IMR-90 (cell line): ENCODE measurements at regions not wholly inside any gene's neighbourhood (a gene's known extent, or its start where the extent isn't known, plus 50 kb on each side); places are given as distances from the start of the nearest gene placed in this dataset.

ENCODE experiments used
- MAFK ChIP-seq: IDR thresholded peaks from 2 replicates; pipeline ENCODE4 v1.6.1; 2012; ENCODE audit warnings: low read depth, low read length, improper control_type of control experiment
- POLR2A ChIP-seq: IDR thresholded peaks from 2 replicates; pipeline ENCODE4 v1.6.1; 2012; ENCODE audit warnings: mild to moderate bottlenecking, low read depth, low read length
- SMC3 ChIP-seq: fragments of 150-350 bp; IDR thresholded peaks from 2 replicates; pipeline ENCODE4 v1.6.1; 2016; ENCODE audit warnings: low read depth, mild to moderate bottlenecking, antibody characterized with exemption, low read length, moderate library complexity
- TF ChIP-seq, protein P1 (sequence below): conservative IDR thresholded peaks from 2 replicates; pipeline ENCODE4 v1.5.1; 2012; ENCODE audit warnings: mild to moderate bottlenecking, low read depth, low read length, improper control_type of control experiment
- TF ChIP-seq, protein P2 (sequence below): fragments of 150-350 bp; IDR thresholded peaks from 2 replicates; pipeline ENCODE4 v1.6.1; 2017; ENCODE audit warnings: mild to moderate bottlenecking, antibody characterized with exemption, low read length, low read depth
- TF ChIP-seq, protein P3 (sequence below): fragments of 150-350 bp; IDR thresholded peaks from 2 replicates; pipeline ENCODE4 v1.6.1; 2016; ENCODE audit warnings: low read depth, mild to moderate bottlenecking, low read length, moderate library complexity, borderline replicate concordance

DNA sequence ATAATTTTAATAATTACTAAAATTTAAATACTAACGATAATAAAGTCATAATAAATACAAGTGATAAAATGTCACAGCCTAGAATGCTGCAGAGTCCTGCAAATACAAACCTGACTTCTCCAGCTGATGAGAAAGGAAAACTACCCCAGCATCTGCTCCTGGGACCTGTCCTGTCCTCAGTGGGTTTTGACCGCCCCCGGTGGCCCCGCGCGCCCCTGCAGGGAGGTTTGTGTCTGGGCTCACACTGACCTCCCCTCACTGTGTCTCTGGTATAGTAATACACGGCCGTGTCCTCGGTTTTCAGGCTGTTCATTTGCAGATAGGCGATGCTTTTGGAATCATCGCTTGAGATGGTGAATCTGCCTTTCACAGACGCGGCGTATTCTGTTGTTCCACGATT, 1139.4 kb downstream of the TMEM121 start:
- TF ChIP-seq MAFK (no peak), POLR2A (no peak), SMC3 (no peak)
- TF ChIP-seq, protein P1, sequence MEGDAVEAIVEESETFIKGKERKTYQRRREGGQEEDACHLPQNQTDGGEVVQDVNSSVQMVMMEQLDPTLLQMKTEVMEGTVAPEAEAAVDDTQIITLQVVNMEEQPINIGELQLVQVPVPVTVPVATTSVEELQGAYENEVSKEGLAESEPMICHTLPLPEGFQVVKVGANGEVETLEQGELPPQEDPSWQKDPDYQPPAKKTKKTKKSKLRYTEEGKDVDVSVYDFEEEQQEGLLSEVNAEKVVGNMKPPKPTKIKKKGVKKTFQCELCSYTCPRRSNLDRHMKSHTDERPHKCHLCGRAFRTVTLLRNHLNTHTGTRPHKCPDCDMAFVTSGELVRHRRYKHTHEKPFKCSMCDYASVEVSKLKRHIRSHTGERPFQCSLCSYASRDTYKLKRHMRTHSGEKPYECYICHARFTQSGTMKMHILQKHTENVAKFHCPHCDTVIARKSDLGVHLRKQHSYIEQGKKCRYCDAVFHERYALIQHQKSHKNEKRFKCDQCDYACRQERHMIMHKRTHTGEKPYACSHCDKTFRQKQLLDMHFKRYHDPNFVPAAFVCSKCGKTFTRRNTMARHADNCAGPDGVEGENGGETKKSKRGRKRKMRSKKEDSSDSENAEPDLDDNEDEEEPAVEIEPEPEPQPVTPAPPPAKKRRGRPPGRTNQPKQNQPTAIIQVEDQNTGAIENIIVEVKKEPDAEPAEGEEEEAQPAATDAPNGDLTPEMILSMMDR = no peak
- TF ChIP-seq, protein P2, sequence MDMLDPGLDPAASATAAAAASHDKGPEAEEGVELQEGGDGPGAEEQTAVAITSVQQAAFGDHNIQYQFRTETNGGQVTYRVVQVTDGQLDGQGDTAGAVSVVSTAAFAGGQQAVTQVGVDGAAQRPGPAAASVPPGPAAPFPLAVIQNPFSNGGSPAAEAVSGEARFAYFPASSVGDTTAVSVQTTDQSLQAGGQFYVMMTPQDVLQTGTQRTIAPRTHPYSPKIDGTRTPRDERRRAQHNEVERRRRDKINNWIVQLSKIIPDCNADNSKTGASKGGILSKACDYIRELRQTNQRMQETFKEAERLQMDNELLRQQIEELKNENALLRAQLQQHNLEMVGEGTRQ = no peak
- TF ChIP-seq, protein P3, sequence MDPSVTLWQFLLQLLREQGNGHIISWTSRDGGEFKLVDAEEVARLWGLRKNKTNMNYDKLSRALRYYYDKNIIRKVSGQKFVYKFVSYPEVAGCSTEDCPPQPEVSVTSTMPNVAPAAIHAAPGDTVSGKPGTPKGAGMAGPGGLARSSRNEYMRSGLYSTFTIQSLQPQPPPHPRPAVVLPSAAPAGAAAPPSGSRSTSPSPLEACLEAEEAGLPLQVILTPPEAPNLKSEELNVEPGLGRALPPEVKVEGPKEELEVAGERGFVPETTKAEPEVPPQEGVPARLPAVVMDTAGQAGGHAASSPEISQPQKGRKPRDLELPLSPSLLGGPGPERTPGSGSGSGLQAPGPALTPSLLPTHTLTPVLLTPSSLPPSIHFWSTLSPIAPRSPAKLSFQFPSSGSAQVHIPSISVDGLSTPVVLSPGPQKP = no peak
